HL-60 (cell line): ENCODE measurements at regions not wholly inside any gene's neighbourhood (a gene's known extent, or its start where the extent isn't known, plus 50 kb on each side); places are given as distances from the start of the nearest gene placed in this dataset.

Experiments used
- DNase-seq, 2 experiments: peaks; one replicate each; pipeline ENCODE4 v3.0.0-alpha.2; 2010 to 2020; ENCODE audit warnings: low read depth in 1 of 2, low spot score in 1 of 2
- H3K27ac ChIP-seq: fragments of 250-450 bp; sonication (Bioruptor Pico); replicated peaks from 2 replicates; pipeline ENCODE4 v1.5.1; 2020; ENCODE audit warnings: mild to moderate bottlenecking, moderate library complexity
- H3K27me3 ChIP-seq: fragments of 250-450 bp; sonication (Bioruptor Pico); 2 replicates; pipeline ENCODE4 v1.5.1; 2021; ENCODE audit warnings: mild to moderate bottlenecking, moderate library complexity; ENCODE audit not compliant: insufficient read depth, poor library complexity, severe bottlenecking
- H3K4me3 ChIP-seq: replicated peaks from 2 replicates; pipeline ENCODE4 v1.5.1; 2011; ENCODE audit warnings: mild to moderate bottlenecking, control low read depth, low read length; ENCODE audit not compliant: insufficient read depth
- CTCF ChIP-seq: IDR thresholded peaks from one replicate; pipeline ENCODE4 v1.5.1; 2011; ENCODE audit warnings: low read length, control low read depth, inconsistent platforms; ENCODE audit not compliant: insufficient read depth
- GABPA ChIP-seq: IDR thresholded peaks from 2 replicates; pipeline ENCODE4 v1.6.1; 2012; ENCODE audit warnings: low read depth
- POLR2AphosphoS5 ChIP-seq: IDR thresholded peaks from 2 replicates; pipeline ENCODE4 v1.6.1; 2012; ENCODE audit warnings: low read depth
- REST ChIP-seq: IDR thresholded peaks from 2 replicates; pipeline ENCODE4 v1.6.1; 2012; ENCODE audit warnings: low read depth; ENCODE audit not compliant: insufficient replicate concordance
- SPI1 ChIP-seq: IDR thresholded peaks from 2 replicates; pipeline ENCODE4 v1.6.1; 2012; ENCODE audit warnings: low read depth, mild to moderate bottlenecking, borderline replicate concordance

- Histone ChIP-seq H3K4me3 (no peak overlapping the region), H3K27me3 (no peaks in the 10 kb centered on the region), H3K27ac (no peak overlapping the region)
- DNase-seq: no peak
- TF ChIP-seq SPI1 (no peak), CTCF (no peak), REST (no peak), GABPA (no peak), POLR2AphosphoS5 (no peak)
Observed at GRCh38 chr1:208538078-208538477, 293.9 kb upstream of the PLXNA2 start.

GRCh38 chr1:208538587-208538986 lies 294.4 kb upstream of the PLXNA2 start:
- Histone ChIP-seq H3K4me3 (no peak overlapping the region), H3K27ac (no peak overlapping the region), H3K27me3 (no peaks in the 10 kb centered on the region)
- no peak for DNase-seq
- TF ChIP-seq GABPA (no peak), REST (no peak), CTCF (no peak), SPI1 (no peak), POLR2AphosphoS5 (no peak)

GRCh38 chr1:208540724-208541123 lies 296.5 kb upstream of the PLXNA2 start:
- H3K27ac ChIP-seq: no peak overlapping the region
- no peak for DNase-seq
- no peak overlapping the region for H3K4me3 ChIP-seq
- TF ChIP-seq POLR2AphosphoS5 (no peak), CTCF (no peak), GABPA (no peak), SPI1 (no peak)
- H3K27me3 ChIP-seq: no peaks in the 10 kb centered on the region

- Histone ChIP-seq H3K27ac (no peak overlapping the region), H3K4me3 (no peak overlapping the region), H3K27me3 (no peaks in the 10 kb centered on the region)
- TF ChIP-seq SPI1 (no peak), CTCF (no peak), POLR2AphosphoS5 (no peak), REST (no peak), GABPA (no peak)
- DNase-seq: no peak
Observed at GRCh38 chr1:208541225-208541855, 297.2 kb upstream of the PLXNA2 start.
